MM.1S (cell line): ENCODE measurements at regions not wholly inside any gene's neighbourhood (a gene's known extent, or its start where the extent isn't known, plus 50 kb on each side); places are given as distances from the start of the nearest gene placed in this dataset.

Experiments used
- CTCF ChIP-seq: fragments of 300-600 bp; sonication (generic); IDR thresholded peaks from 2 replicates; pipeline ENCODE4 v1.5.1; 2016; ENCODE audit warnings: antibody characterized with exemption, low read length, mixed read lengths
- EZH2 ChIP-seq: fragments of 300-600 bp; sonication (generic); optimal IDR thresholded peaks from 2 replicates; pipeline ENCODE3; 2017; ENCODE audit warnings: low read depth, mild to moderate bottlenecking, antibody characterized with exemption, low read length, mixed read lengths

GRCh38 chr15:85886309-85886811 is 91.6 kb upstream of the KLHL25 start:
- TF ChIP-seq CTCF (no peak), EZH2 (no peak)
